ENCODE measurements at regions not wholly inside any gene's neighbourhood (a gene's known extent, or its start where the extent isn't known, plus 50 kb on each side); places are given as distances from the start of the nearest gene placed in this dataset.
A peak's percentile ranks its signal among the peaks of the same experiment; 100 is the strongest.

GRCh38 chr1:56409112-56409691, 170.2 kb downstream of the PLPP3 start:
- Histone ChIP-seq H3K27ac (ENCODE audit: low read length) (no peak overlapping the region), H3K79me2 (ENCODE audit: low read length) (no peaks in the 10 kb centered on the region), H3K27me3 (ENCODE audit: low read depth, low read length) (peaks cover 8% of the 10 kb centered on the region; the same call in 1 of the 2 replicates), H4K20me1 (ENCODE audit: insufficient read depth, low read length) (no peaks in the 10 kb centered on the region), H3K4me2 (ENCODE audit: low read length) (no peak overlapping the region), H3K9ac (ENCODE audit: low read length) (no peak overlapping the region), H3K4me1 (ENCODE audit: low read length) (no peaks in the 10 kb centered on the region), H3K4me3 (ENCODE audit: low read length) (no peak overlapping the region), H2AFZ (ENCODE audit: low read depth, low read length) (no peak overlapping the region), H3K9me3 (ENCODE audit: insufficient read depth, low read length) (no peaks in the 10 kb centered on the region), H3K36me3 (replicated peaks; ENCODE audit: low read depth, low read length) (no peaks in the 10 kb centered on the region)
- TF ChIP-seq EZH2phosphoT487 (IDR thresholded peaks at IDR 0.05; ENCODE audit: low read depth) (no peak), CTCF (IDR thresholded peaks at IDR 0.05; ENCODE audit: low read depth, low read length) (peak; percentile 42)

GRCh38 chr1:56406821-56407220, 172.5 kb downstream of the PLPP3 start:
- no peak overlapping the region for H3K27ac ChIP-seq (ENCODE audit: low read length)
- no peak overlapping the region for H2AFZ ChIP-seq (ENCODE audit: low read depth, low read length)
- TF ChIP-seq CTCF (IDR thresholded peaks at IDR 0.05; ENCODE audit: low read depth, low read length), result no peak
- TF ChIP-seq EZH2phosphoT487 (IDR thresholded peaks at IDR 0.05; ENCODE audit: low read depth), result no peak
- H4K20me1 ChIP-seq (ENCODE audit: insufficient read depth, low read length), result no peaks in the 10 kb centered on the region
- peaks cover 8% of the 10 kb centered on the region; the same call in 1 of the 2 replicates for H3K27me3 ChIP-seq (ENCODE audit: low read depth, low read length)
- no peaks in the 10 kb centered on the region for H3K79me2 ChIP-seq (ENCODE audit: low read length)
- no peak overlapping the region for H3K4me2 ChIP-seq (ENCODE audit: low read length)
- H3K9me3 ChIP-seq (ENCODE audit: insufficient read depth, low read length), result no peaks in the 10 kb centered on the region
- no peaks in the 10 kb centered on the region for H3K4me1 ChIP-seq (ENCODE audit: low read length)
- no peak overlapping the region for H3K4me3 ChIP-seq (ENCODE audit: low read length)
- no peaks in the 10 kb centered on the region for H3K36me3 ChIP-seq (replicated peaks; ENCODE audit: low read depth, low read length)
- no peak overlapping the region for H3K9ac ChIP-seq (ENCODE audit: low read length)

- Histone ChIP-seq H3K4me3 (ENCODE audit: low read length) (no peak overlapping the region), H3K4me2 (ENCODE audit: low read length) (no peak overlapping the region), H4K20me1 (ENCODE audit: insufficient read depth, low read length) (no peaks in the 10 kb centered on the region), H3K79me2 (ENCODE audit: low read length) (no peaks in the 10 kb centered on the region), H2AFZ (ENCODE audit: low read depth, low read length) (no peak overlapping the region), H3K36me3 (replicated peaks; ENCODE audit: low read depth, low read length) (no peaks in the 10 kb centered on the region), H3K4me1 (ENCODE audit: low read length) (peaks cover 6% of the 10 kb centered on the region), H3K9ac (ENCODE audit: low read length) (no peak overlapping the region), H3K9me3 (ENCODE audit: insufficient read depth, low read length) (no peaks in the 10 kb centered on the region), H3K27ac (ENCODE audit: low read length) (no peak overlapping the region), H3K27me3 (ENCODE audit: low read depth, low read length) (peaks cover 7% of the 10 kb centered on the region; the same call in 1 of the 2 replicates)
- TF ChIP-seq EZH2phosphoT487 (IDR thresholded peaks at IDR 0.05; ENCODE audit: low read depth) (no peak), CTCF (IDR thresholded peaks at IDR 0.05; ENCODE audit: low read depth, low read length) (no peak)
These were observed 174.8 kb downstream of the PLPP3 start for GRCh38 chr1:56404561-56405030.

- TF ChIP-seq CTCF (IDR thresholded peaks at IDR 0.05; ENCODE audit: low read depth, low read length), result no peak
- TF ChIP-seq EZH2phosphoT487 (IDR thresholded peaks at IDR 0.05; ENCODE audit: low read depth), result no peak
- Histone ChIP-seq H2AFZ (ENCODE audit: low read depth, low read length) (no peak overlapping the region), H3K4me3 (ENCODE audit: low read length) (no peak overlapping the region), H3K4me2 (ENCODE audit: low read length) (no peak overlapping the region), H3K27ac (ENCODE audit: low read length) (no peak overlapping the region), H4K20me1 (ENCODE audit: insufficient read depth, low read length) (no peaks in the 10 kb centered on the region), H3K27me3 (ENCODE audit: low read depth, low read length) (peaks cover 3% of the 10 kb centered on the region; the same call in 1 of the 2 replicates), H3K9ac (ENCODE audit: low read length) (no peak overlapping the region), H3K9me3 (ENCODE audit: insufficient read depth, low read length) (no peaks in the 10 kb centered on the region), H3K36me3 (replicated peaks; ENCODE audit: low read depth, low read length) (no peaks in the 10 kb centered on the region), H3K79me2 (ENCODE audit: low read length) (no peaks in the 10 kb centered on the region), H3K4me1 (ENCODE audit: low read length) (peaks cover 6% of the 10 kb centered on the region)
These were observed 175.3 kb downstream of the PLPP3 start for GRCh38 chr1:56404066-56404465.

Data from OCI-LY3 (cell line).